Lower leg skin (tissue), 3 donors: ENCODE measurements at regions not wholly inside any gene's neighbourhood (a gene's known extent, or its start where the extent isn't known, plus 50 kb on each side); places are given as distances from the start of the nearest gene placed in this dataset.

Experiments
- CTCF ChIP-seq, 3 donors: fragments of 450-650 bp; IDR thresholded peaks; one replicate each; pipeline ENCODE4 v1.5.1; 2016; ENCODE audit warnings: antibody characterized with exemption in 3 of 3, mild to moderate bottlenecking in 3 of 3, moderate library complexity in 2 of 3
- POLR2A ChIP-seq, 2 donors: fragments of 450-650 bp; IDR thresholded peaks; one replicate each; pipeline ENCODE4 v1.6.1; 2016 to 2017; ENCODE audit warnings: antibody characterized with exemption in 2 of 2, mild to moderate bottlenecking in 1 of 2, moderate library complexity in 1 of 2

GRCh38 chr16:54231919-54232318 is 54.7 kb downstream of the IRX3 start:
- TF ChIP-seq CTCF (IDR thresholded peaks at IDR 0.05) (no peak), POLR2A (IDR thresholded peaks at IDR 0.05) (no peak)
